Aorta (tissue), 5 donors: ENCODE measurements at regions not wholly inside any gene's neighbourhood (a gene's known extent, or its start where the extent isn't known, plus 50 kb on each side); places are given as distances from the start of the nearest gene placed in this dataset.

Source experiments
- ATAC-seq: fragments of 200-7000 bp; cut with Tn5 transposase; one replicate; pipeline ENCODE4 v1.9.1; 2022; ENCODE audit warnings: moderate library complexity; ENCODE audit not compliant: low FRiP score
- DNase-seq, 2 donors: peaks; one replicate each; pipeline ENCODE4 v3.0.0-alpha.2; 2020
- H3K27ac ChIP-seq, 2 donors: one replicate each; pipeline ENCODE4 v1.5.1; 2013; ENCODE audit warnings: low read length in 2 of 2, mild to moderate bottlenecking in 2 of 2, moderate library complexity in 2 of 2, control low read depth in 1 of 2, inconsistent platforms in 1 of 2, low read depth in 1 of 2
- H3K27me3 ChIP-seq, 2 donors: one replicate each; pipeline ENCODE4 v1.6.1; 2013; ENCODE audit warnings: control low read depth in 1 of 2, low read length in 1 of 2, mild to moderate bottlenecking in 1 of 2, moderate library complexity in 1 of 2; ENCODE audit not compliant: insufficient read depth in 2 of 2, control insufficient read depth in 1 of 2
- H3K36me3 ChIP-seq, 2 donors: one replicate each; pipeline ENCODE4 v1.6.1; 2013; ENCODE audit warnings: control low read depth in 1 of 2, low read length in 1 of 2, mild to moderate bottlenecking in 1 of 2; ENCODE audit not compliant: insufficient read depth in 2 of 2, control insufficient read depth in 1 of 2
- H3K4me1 ChIP-seq, 2 donors: one replicate each; pipeline ENCODE4 v1.6.1; 2013; ENCODE audit warnings: low read length in 2 of 2, control low read depth in 1 of 2, mild to moderate bottlenecking in 1 of 2, moderate library complexity in 1 of 2; ENCODE audit not compliant: insufficient read depth in 2 of 2, control insufficient read depth in 1 of 2
- H3K4me3 ChIP-seq, 2 donors: one replicate each; pipeline ENCODE4 v1.5.1; 2013; ENCODE audit warnings: low read length in 2 of 2, control low read depth in 1 of 2, mild to moderate bottlenecking in 1 of 2
- H3K9me3 ChIP-seq: one replicate; pipeline ENCODE4 v1.6.1; 2013; ENCODE audit warnings: mild to moderate bottlenecking, low read length; ENCODE audit not compliant: control insufficient read depth
- WGBS, 2 donors: extraction: QIAGEN DNeasy Blood & Tissue Kit; methylation state at CpG; one replicate each; pipeline ENCODE4 v1.1.7; 2013; 5-methylcytosine and 5-hydroxymethylcytosine counted together
- intact Hi-C, 2 donors: fragments of 100-400 bp; cut with DNase I; formaldehyde crosslinking; loops; one replicate each; pipeline versions ENCODE4 v1.14.2 to v1.15.0; 2022
- donor health status: healthy with polysubstance abuse.
- donor health status: Bipolar disorder and iron deficiency.
- donor health status: DM: no; HTN: no; CAD: no.
- donor health status: DM: no; HTN: no; CAD: no.
- donor health status: DM: yes; HTN: yes; CAD: no.

DNA sequence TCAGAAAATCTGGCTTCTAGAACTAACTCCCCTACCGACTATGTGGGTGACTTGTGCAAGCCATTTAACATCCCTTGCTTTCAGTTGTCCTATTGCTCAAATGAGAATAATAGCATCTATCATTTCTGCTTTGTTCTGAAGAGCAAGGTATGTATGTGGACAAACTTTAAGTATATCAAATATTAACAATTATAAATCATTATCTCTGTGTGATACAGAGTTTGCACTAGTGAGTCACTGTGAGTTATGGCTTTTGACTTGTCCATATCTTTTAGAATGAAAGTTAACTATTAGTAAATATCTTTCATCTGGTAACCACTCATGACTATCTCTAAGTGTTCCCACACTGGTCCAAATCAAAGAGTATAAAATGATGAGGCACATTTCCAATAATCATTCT is 812.9 kb upstream of the ADGRL2 start:
- 66 to 68% methylated on average over 1 of the region's 1 CpG for WGBS, 2 donors
- DNase-seq = no peak
- Histone ChIP-seq H3K9me3 (no peaks in the 10 kb centered on the region), H3K4me3 (no peak overlapping the region), H3K4me1 (no peaks in the 10 kb centered on the region), H3K27ac (no peak overlapping the region), H3K36me3 (no peaks in the 10 kb centered on the region), H3K27me3 (no peaks in the 10 kb centered on the region)
- intact Hi-C loops = no loop called here
- no peak for ATAC-seq

DNA sequence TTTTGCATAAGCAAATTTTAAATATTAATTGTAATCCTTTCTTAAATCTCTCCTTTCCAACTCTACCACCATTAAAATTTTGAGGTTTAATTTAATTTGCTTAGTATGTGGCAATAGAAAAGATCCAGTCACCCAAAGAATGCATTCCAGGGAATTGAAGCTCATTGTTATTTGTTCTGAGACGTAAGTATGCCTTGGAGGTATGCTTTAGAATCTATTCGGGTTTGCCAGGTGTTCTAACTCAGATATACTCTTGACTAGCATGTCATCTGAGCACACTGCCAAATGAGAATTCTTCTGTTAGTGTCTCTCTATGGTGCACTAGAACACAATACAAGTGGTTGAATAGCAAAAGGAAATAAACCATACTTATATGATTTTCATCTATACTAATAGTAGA is 813.6 kb upstream of the ADGRL2 start:
- 42 to 46% methylated on average over 2 of the region's 2 CpGs for WGBS, 2 donors
- Histone ChIP-seq H3K27ac (no peak overlapping the region), H3K27me3 (no peaks in the 10 kb centered on the region), H3K4me3 (no peak overlapping the region), H3K4me1 (no peaks in the 10 kb centered on the region), H3K36me3 (no peaks in the 10 kb centered on the region), H3K9me3 (no peaks in the 10 kb centered on the region)
- ATAC-seq (no peak), DNase-seq (no peak)
- intact Hi-C loops = no loop called here

GRCh38 chr1:80982831-80983230 is 817.9 kb upstream of the ADGRL2 start:
- no peaks in the 10 kb centered on the region for H3K9me3 ChIP-seq
- no peak for ATAC-seq
- 90% methylated on average over 3 of the region's 3 CpGs for WGBS, 2 donors
- H3K36me3 ChIP-seq = no peaks in the 10 kb centered on the region
- H3K27me3 ChIP-seq = no peaks in the 10 kb centered on the region
- intact Hi-C loops = no loop called here
- no peak for DNase-seq
- no peaks in the 10 kb centered on the region for H3K4me1 ChIP-seq
- no peak overlapping the region for H3K27ac ChIP-seq
- H3K4me3 ChIP-seq = no peak overlapping the region

- Histone ChIP-seq H3K4me3 (no peak overlapping the region), H3K27ac (no peak overlapping the region), H3K9me3 (no peaks in the 10 kb centered on the region), H3K27me3 (no peaks in the 10 kb centered on the region), H3K36me3 (no peaks in the 10 kb centered on the region), H3K4me1 (no peaks in the 10 kb centered on the region)
- WGBS, 2 donors = 95% methylated on average over 3 of the region's 3 CpGs
- DNase-seq (no peak), ATAC-seq (no peak)
- intact Hi-C loops = no loop called here
These were observed 827.6 kb upstream of the ADGRL2 start for GRCh38 chr1:80973101-80973500.

DNA sequence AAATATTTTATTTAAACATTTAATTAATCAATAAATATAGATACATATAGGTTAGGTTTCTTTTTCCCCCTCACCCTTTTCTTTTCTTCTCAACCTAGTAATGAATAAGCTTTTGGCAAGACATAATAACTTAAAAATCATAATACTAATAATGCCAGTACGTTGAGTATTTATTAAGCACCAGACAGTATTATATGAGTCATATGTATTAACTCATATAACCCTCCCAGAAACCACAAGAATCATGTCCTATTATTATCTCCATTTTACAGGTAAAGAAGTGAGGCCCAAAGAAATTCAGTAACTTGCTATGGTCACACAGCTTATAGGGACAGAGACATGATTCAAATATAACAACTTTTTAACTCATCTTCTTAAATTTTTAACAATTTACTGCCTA is 834.5 kb upstream of the ADGRL2 start:
- no peak for ATAC-seq
- intact Hi-C loops = no loop called here
- WGBS, 2 donors = 72 to 80% methylated on average over 1 of the region's 1 CpG

DNA sequence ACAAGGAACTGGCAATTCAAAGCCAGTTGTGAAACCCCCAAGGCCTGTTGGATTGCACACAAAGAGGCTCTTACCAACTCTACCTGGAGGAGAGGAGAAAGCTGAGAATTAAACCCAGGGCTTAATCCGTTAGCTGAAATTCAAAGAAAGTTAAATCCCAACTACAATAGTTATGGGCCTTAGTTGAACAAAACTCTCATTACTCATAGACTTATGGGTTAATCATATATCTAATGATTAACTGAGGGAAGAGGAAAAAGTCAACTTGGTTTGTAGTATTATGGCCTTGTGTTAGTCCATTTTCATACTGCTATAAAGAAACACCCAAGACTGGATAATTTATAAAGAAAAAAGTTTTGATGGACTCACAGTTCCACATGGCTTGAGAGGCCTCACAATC is 838.2 kb upstream of the ADGRL2 start:
- Histone ChIP-seq H3K9me3 (no peaks in the 10 kb centered on the region), H3K4me3 (no peak overlapping the region), H3K27me3 (no peaks in the 10 kb centered on the region), H3K36me3 (no peaks in the 10 kb centered on the region), H3K4me1 (no peaks in the 10 kb centered on the region), H3K27ac (no peak overlapping the region)
- intact Hi-C loops = no loop called here
- 97 to 98% methylated on average over 1 of the region's 1 CpG for WGBS, 2 donors
- ATAC-seq (no peak), DNase-seq (no peak)

More for the DNA sequence above, 834.5 kb upstream of the ADGRL2 start:
- Histone ChIP-seq H3K9me3 (no peaks in the 10 kb centered on the region), H3K27me3 (no peaks in the 10 kb centered on the region), H3K4me3 (no peak overlapping the region), H3K36me3 (no peaks in the 10 kb centered on the region), H3K4me1 (no peaks in the 10 kb centered on the region), H3K27ac (no peak overlapping the region)
- DNase-seq = no peak

- Histone ChIP-seq H3K27ac (no peak overlapping the region), H3K4me1 (no peaks in the 10 kb centered on the region), H3K9me3 (no peaks in the 10 kb centered on the region), H3K27me3 (no peaks in the 10 kb centered on the region), H3K4me3 (no peak overlapping the region), H3K36me3 (no peaks in the 10 kb centered on the region)
- no peak for DNase-seq
- no peak for ATAC-seq
- intact Hi-C loops = no loop called here
- WGBS, 2 donors = 85% methylated on average over 5 of the region's 5 CpGs
These were observed 839.1 kb upstream of the ADGRL2 start for GRCh38 chr1:80961464-80962190.

- H3K4me3 ChIP-seq = no peak overlapping the region
- H3K4me1 ChIP-seq = no peaks in the 10 kb centered on the region
- no peaks in the 10 kb centered on the region for H3K36me3 ChIP-seq
- H3K27ac ChIP-seq = no peak overlapping the region
- ATAC-seq (no peak), DNase-seq (no peak)
- intact Hi-C loops = no loop called here
- H3K27me3 ChIP-seq = no peaks in the 10 kb centered on the region
- peaks cover 2% of the 10 kb centered on the region for H3K9me3 ChIP-seq
- 95 to 97% methylated on average over 1 of the region's 1 CpG for WGBS, 2 donors
These were observed 867.4 kb upstream of the ADGRL2 start for GRCh38 chr1:80933346-80933745.

DNA sequence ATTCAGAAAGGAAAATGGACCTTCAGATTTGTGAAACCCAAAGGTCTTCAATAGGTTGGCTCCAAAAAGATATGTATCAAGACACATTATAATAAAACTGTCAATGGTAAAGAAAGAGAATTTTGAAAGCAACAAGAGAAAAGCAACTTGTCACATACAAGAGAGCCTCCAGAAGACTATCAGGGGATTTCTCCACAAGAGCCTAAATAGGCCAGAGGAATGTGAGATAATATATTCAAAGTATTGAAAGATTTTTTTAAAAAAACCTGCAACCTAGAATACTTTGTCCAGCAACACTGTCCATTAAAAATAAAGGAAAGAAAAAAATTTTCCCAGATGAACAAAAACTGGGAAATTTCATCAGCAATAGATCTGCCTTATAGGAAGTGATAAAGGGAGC is 869.6 kb upstream of the ADGRL2 start:
- H3K9me3 ChIP-seq = peaks cover 2% of the 10 kb centered on the region
- DNase-seq = no peak
- H3K4me3 ChIP-seq = no peak overlapping the region
- intact Hi-C loops = no loop called here
- H3K36me3 ChIP-seq = no peaks in the 10 kb centered on the region
- no peak for ATAC-seq
- no peaks in the 10 kb centered on the region for H3K27me3 ChIP-seq
- H3K4me1 ChIP-seq = no peaks in the 10 kb centered on the region
- no peak overlapping the region for H3K27ac ChIP-seq
